ENCODE measurements at regions not wholly inside any gene's neighbourhood (a gene's known extent, or its start where the extent isn't known, plus 50 kb on each side); places are given as distances from the start of the nearest gene placed in this dataset.

DNA sequence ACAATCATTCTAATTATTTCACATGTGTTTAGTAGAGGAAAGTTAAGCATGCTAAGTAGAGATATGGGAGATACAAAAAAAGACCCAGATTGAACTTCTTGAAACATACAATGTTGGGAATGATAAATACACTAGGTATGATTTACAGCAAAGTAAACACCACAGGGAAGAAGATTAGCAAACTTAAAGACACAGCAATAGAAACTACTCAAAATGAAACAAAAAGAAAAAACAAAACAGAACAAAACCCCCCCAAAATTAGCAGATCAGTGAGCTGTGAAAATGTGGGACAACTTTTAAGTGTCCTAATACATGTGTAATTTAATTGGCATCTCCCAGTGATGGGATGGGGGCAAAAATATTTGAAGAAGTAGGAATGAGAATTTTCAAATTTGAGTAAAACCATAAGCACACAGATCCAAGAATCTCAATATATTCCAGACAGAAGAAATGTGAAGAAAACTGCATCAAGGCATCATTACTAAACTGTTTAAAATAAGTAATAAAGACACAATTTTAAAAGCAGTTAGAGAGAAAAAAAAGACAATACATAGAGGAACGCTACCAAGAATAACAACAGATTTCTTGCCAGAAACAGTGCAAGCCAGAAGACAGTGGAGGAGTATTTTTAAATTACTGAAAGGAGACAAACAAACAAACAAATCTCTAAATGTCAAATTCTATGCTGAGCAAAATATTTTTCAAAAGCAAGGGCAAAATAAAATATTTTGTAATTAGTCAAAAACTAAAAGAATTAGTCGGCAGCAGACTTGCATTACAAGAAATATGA, 473.7 kb downstream of the QKI start:
- no peak overlapping the region for H3K4me3 Mint-ChIP-seq (ENCODE audit: unreplicated experiment)
- no peak for TF ChIP-seq EZH2 (IDR thresholded peaks at IDR 0.05; ENCODE audit: insufficient read depth, low read length)
- TF ChIP-seq CTCF (IDR thresholded peaks at IDR 0.05; ENCODE audit: insufficient read depth, low read depth, low read length): no peak
- no peaks in the 10 kb centered on the region for H3K27me3 ChIP-seq (ENCODE audit: insufficient read depth, low read length)
- DNase-seq (ENCODE audit: low read depth): no peak
- no peaks in the 10 kb centered on the region for H3K36me3 ChIP-seq (ENCODE audit: insufficient read depth, low read length)
- no peaks in the 10 kb centered on the region for H3K9me3 ChIP-seq (ENCODE audit: insufficient read depth, low read depth, low read length)
- H3K27ac ChIP-seq (ENCODE audit: low read depth, low read length): no peak overlapping the region
- H4K20me1 ChIP-seq (ENCODE audit: insufficient read depth, low read length): no peaks in the 10 kb centered on the region
- H3K9me3 Mint-ChIP-seq (ENCODE audit: unreplicated experiment): peaks cover 5% of the 10 kb centered on the region
- H3K27ac Mint-ChIP-seq (ENCODE audit: unreplicated experiment): no peak overlapping the region
- H3K4me1 ChIP-seq (ENCODE audit: insufficient read depth, low read length): no peaks in the 10 kb centered on the region
- H3K9ac ChIP-seq (ENCODE audit: low read length): no peak overlapping the region
- H3K4me1 Mint-ChIP-seq (ENCODE audit: low read depth, unreplicated experiment): no peaks in the 10 kb centered on the region
- no peaks in the 10 kb centered on the region for H3K27me3 Mint-ChIP-seq (ENCODE audit: low read depth, unreplicated experiment)
- no peak overlapping the region for H3K4me2 ChIP-seq (ENCODE audit: low read length)
- no peak overlapping the region for H3K4me3 ChIP-seq (ENCODE audit: insufficient read depth, low read depth, low read length)
- H3K36me3 Mint-ChIP-seq (ENCODE audit: low read depth, unreplicated experiment): no peaks in the 10 kb centered on the region
- no peak overlapping the region for H2AFZ ChIP-seq (ENCODE audit: low read depth, low read length)
- FAIRE-seq: no peak
- no peaks in the 10 kb centered on the region for H3K79me2 ChIP-seq (ENCODE audit: insufficient read depth, low read length)

DNA sequence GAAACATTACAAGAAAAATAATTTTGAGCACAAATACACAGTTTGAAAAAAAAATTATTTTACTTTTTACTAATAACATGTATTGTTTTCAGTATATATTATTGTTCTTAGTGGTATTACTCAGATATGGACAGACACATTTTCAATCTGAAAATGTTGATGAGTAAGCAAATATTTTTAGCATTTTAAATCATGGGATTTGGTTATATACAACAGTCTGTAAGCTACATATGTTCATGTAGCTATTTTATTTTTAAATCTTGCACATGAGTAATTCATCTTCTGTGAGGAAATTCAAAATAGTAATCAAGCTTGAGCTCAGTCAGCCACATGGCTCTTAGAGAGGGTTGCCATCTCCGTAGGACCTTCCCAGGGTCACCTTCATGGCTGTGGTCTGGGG, 471.9 kb downstream of the QKI start:
- FAIRE-seq (no peak), DNase-seq (ENCODE audit: low read depth) (no peak)
- Mint-ChIP-seq H3K4me3 (ENCODE audit: unreplicated experiment) (no peak overlapping the region), H3K27me3 (ENCODE audit: low read depth, unreplicated experiment) (no peaks in the 10 kb centered on the region), H3K4me1 (ENCODE audit: low read depth, unreplicated experiment) (no peaks in the 10 kb centered on the region), H3K27ac (ENCODE audit: unreplicated experiment) (no peak overlapping the region), H3K36me3 (ENCODE audit: low read depth, unreplicated experiment) (no peaks in the 10 kb centered on the region), H3K9me3 (ENCODE audit: unreplicated experiment) (peaks cover 2% of the 10 kb centered on the region)
- H3K79me2 ChIP-seq (ENCODE audit: insufficient read depth, low read length): no peaks in the 10 kb centered on the region
- H3K36me3 ChIP-seq (ENCODE audit: insufficient read depth, low read length): no peaks in the 10 kb centered on the region
- no peak overlapping the region for H3K4me2 ChIP-seq (ENCODE audit: low read length)
- H3K4me1 ChIP-seq (ENCODE audit: insufficient read depth, low read length): no peaks in the 10 kb centered on the region
- TF ChIP-seq EZH2 (IDR thresholded peaks at IDR 0.05; ENCODE audit: insufficient read depth, low read length): no peak
- TF ChIP-seq CTCF (IDR thresholded peaks at IDR 0.05; ENCODE audit: insufficient read depth, low read depth, low read length): no peak
- no peak overlapping the region for H3K9ac ChIP-seq (ENCODE audit: low read length)
- H3K27ac ChIP-seq (ENCODE audit: low read depth, low read length): no peak overlapping the region
- no peak overlapping the region for H3K4me3 ChIP-seq (ENCODE audit: insufficient read depth, low read depth, low read length)
- no peaks in the 10 kb centered on the region for H3K9me3 ChIP-seq (ENCODE audit: insufficient read depth, low read depth, low read length)
- no peak overlapping the region for H2AFZ ChIP-seq (ENCODE audit: low read depth, low read length)
- no peaks in the 10 kb centered on the region for H4K20me1 ChIP-seq (ENCODE audit: insufficient read depth, low read length)
- H3K27me3 ChIP-seq (ENCODE audit: insufficient read depth, low read length): no peaks in the 10 kb centered on the region

GRCh38 chr6:163883984-163884383, 469.5 kb downstream of the QKI start:
- no peaks in the 10 kb centered on the region for H3K27me3 Mint-ChIP-seq (ENCODE audit: low read depth, unreplicated experiment)
- no peaks in the 10 kb centered on the region for H3K36me3 ChIP-seq (ENCODE audit: insufficient read depth, low read length)
- no peak overlapping the region for H2AFZ ChIP-seq (ENCODE audit: low read depth, low read length)
- H3K27ac ChIP-seq (ENCODE audit: low read depth, low read length): no peak overlapping the region
- no peak overlapping the region for H3K4me3 Mint-ChIP-seq (ENCODE audit: unreplicated experiment)
- H3K27me3 ChIP-seq (ENCODE audit: insufficient read depth, low read length): no peaks in the 10 kb centered on the region
- DNase-seq (ENCODE audit: low read depth) (no peak), FAIRE-seq (no peak)
- H3K4me1 Mint-ChIP-seq (ENCODE audit: low read depth, unreplicated experiment): peaks cover 5% of the 10 kb centered on the region
- H3K4me2 ChIP-seq (ENCODE audit: low read length): no peak overlapping the region
- no peak overlapping the region for H3K9ac ChIP-seq (ENCODE audit: low read length)
- H3K9me3 Mint-ChIP-seq (ENCODE audit: unreplicated experiment): peaks cover 2% of the 10 kb centered on the region
- H3K4me3 ChIP-seq (ENCODE audit: insufficient read depth, low read depth, low read length): no peak overlapping the region
- H3K36me3 Mint-ChIP-seq (ENCODE audit: low read depth, unreplicated experiment): no peaks in the 10 kb centered on the region
- no peaks in the 10 kb centered on the region for H4K20me1 ChIP-seq (ENCODE audit: insufficient read depth, low read length)
- H3K4me1 ChIP-seq (ENCODE audit: insufficient read depth, low read length): no peaks in the 10 kb centered on the region
- TF ChIP-seq EZH2 (IDR thresholded peaks at IDR 0.05; ENCODE audit: insufficient read depth, low read length): no peak
- TF ChIP-seq CTCF (IDR thresholded peaks at IDR 0.05; ENCODE audit: insufficient read depth, low read depth, low read length): no peak
- H3K9me3 ChIP-seq (ENCODE audit: insufficient read depth, low read depth, low read length): no peaks in the 10 kb centered on the region
- no peak overlapping the region for H3K27ac Mint-ChIP-seq (ENCODE audit: unreplicated experiment)
- no peaks in the 10 kb centered on the region for H3K79me2 ChIP-seq (ENCODE audit: insufficient read depth, low read length)
